WERI-Rb-1 (cell line): ENCODE measurements at regions not wholly inside any gene's neighbourhood (a gene's known extent, or its start where the extent isn't known, plus 50 kb on each side); places are given as distances from the start of the nearest gene placed in this dataset.

Experiments
- DNase-seq: peaks from one replicate; pipeline ENCODE4 v3.0.0-alpha.2; 2020
- H3K27ac ChIP-seq: fragments of 250-450 bp; sonication (Bioruptor Pico); 2 replicates; pipeline ENCODE4 v1.5.1; 2020; ENCODE audit warnings: mild to moderate bottlenecking, moderate library complexity
- H3K27me3 ChIP-seq: fragments of 250-450 bp; sonication (Bioruptor Pico); 2 replicates; pipeline ENCODE4 v1.5.1; 2021; ENCODE audit warnings: mild to moderate bottlenecking, low read depth, moderate library complexity; ENCODE audit not compliant: insufficient read depth, severe bottlenecking
- H3K36me3 ChIP-seq: fragments of 250-450 bp; sonication (Bioruptor Pico); 2 replicates; pipeline ENCODE4 v1.5.1; 2020; ENCODE audit warnings: mild to moderate bottlenecking, moderate library complexity
- H3K4me3 ChIP-seq: 2 replicates; pipeline ENCODE4 v1.5.1; 2011; ENCODE audit warnings: low read depth, mild to moderate bottlenecking, control low read depth, low read length
- H3K9me3 ChIP-seq: fragments of 250-450 bp; sonication (Bioruptor Pico); 2 replicates; pipeline ENCODE4 v1.5.1; 2021; ENCODE audit warnings: mild to moderate bottlenecking, moderate library complexity; ENCODE audit not compliant: severe bottlenecking
- CTCF ChIP-seq: IDR thresholded peaks from 2 replicates; pipeline ENCODE4 v1.5.1; 2011; ENCODE audit warnings: low read depth, mild to moderate bottlenecking, control low read depth, inconsistent platforms, low read length

- peak; percentile 6 for DNase-seq
- Histone ChIP-seq H3K27me3 (no peaks in the 10 kb centered on the region), H3K4me3 (no peak overlapping the region), H3K36me3 (no peaks in the 10 kb centered on the region), H3K27ac (no peak overlapping the region), H3K9me3 (peaks cover 3% of the 10 kb centered on the region)
- TF ChIP-seq CTCF: no peak
These were observed 100.9 kb upstream of the NKX1-1 start for GRCh38 chr4:1506956-1507721.

- Histone ChIP-seq H3K9me3 (no peaks in the 10 kb centered on the region), H3K36me3 (no peaks in the 10 kb centered on the region), H3K4me3 (no peak overlapping the region), H3K27ac (no peak overlapping the region), H3K27me3 (no peaks in the 10 kb centered on the region)
- TF ChIP-seq CTCF: no peak
- DNase-seq: peak; percentile 6
These were observed 99.5 kb upstream of the NKX1-1 start for GRCh38 chr4:1505511-1506460.

- Histone ChIP-seq H3K27me3 (no peaks in the 10 kb centered on the region), H3K36me3 (no peaks in the 10 kb centered on the region), H3K27ac (no peak overlapping the region), H3K9me3 (no peaks in the 10 kb centered on the region), H3K4me3 (no peak overlapping the region)
- no peak for TF ChIP-seq CTCF
- peak; percentile 4 for DNase-seq
These were observed 98.6 kb upstream of the NKX1-1 start for GRCh38 chr4:1504595-1505500.

- Histone ChIP-seq H3K27me3 (no peaks in the 10 kb centered on the region), H3K36me3 (no peaks in the 10 kb centered on the region), H3K27ac (no peak overlapping the region), H3K4me3 (no peak overlapping the region), H3K9me3 (no peaks in the 10 kb centered on the region)
- no peak for TF ChIP-seq CTCF
- peak; percentile 10 for DNase-seq
These were observed 97.6 kb upstream of the NKX1-1 start for GRCh38 chr4:1503583-1504471.

GRCh38 chr4:1502976-1503375, 96.7 kb upstream of the NKX1-1 start:
- Histone ChIP-seq H3K36me3 (no peaks in the 10 kb centered on the region), H3K27ac (no peak overlapping the region), H3K27me3 (no peaks in the 10 kb centered on the region), H3K4me3 (no peak overlapping the region), H3K9me3 (no peaks in the 10 kb centered on the region)
- DNase-seq: peak; percentile 10
- no peak for TF ChIP-seq CTCF
